RPMI8226 (cell line): ENCODE measurements at regions not wholly inside any gene's neighbourhood (a gene's known extent, or its start where the extent isn't known, plus 50 kb on each side); places are given as distances from the start of the nearest gene placed in this dataset.

Experiments
- DNase-seq: peaks from one replicate; pipeline ENCODE4 v3.0.0-alpha.2; 2015

DNA sequence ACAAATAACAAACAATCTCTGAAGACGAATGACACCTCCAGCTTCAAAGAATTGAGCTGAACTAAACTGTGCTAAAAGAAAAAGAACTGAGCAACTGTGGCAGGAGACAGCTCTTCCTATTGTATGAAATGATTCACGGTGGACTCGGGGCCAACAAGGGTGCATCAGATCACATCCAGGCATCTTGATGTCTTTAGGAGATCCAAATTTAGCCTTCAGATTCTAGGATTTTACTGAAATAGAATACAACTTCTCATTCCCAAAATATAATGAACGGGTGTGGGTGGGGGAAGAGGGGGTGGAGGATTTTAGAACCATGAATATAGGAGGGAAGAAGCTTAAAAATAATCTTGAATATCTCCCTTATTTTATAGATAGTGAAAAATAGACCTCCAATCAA, 631.8 kb downstream of the ELAVL2 start:
- DNase-seq = no peak

GRCh38 chr9:23215688-23216087, 610.4 kb downstream of the ELAVL2 start:
- no peak for DNase-seq

- no peak for DNase-seq
These were observed 606.6 kb downstream of the ELAVL2 start for GRCh38 chr9:23219471-23219870.

DNA sequence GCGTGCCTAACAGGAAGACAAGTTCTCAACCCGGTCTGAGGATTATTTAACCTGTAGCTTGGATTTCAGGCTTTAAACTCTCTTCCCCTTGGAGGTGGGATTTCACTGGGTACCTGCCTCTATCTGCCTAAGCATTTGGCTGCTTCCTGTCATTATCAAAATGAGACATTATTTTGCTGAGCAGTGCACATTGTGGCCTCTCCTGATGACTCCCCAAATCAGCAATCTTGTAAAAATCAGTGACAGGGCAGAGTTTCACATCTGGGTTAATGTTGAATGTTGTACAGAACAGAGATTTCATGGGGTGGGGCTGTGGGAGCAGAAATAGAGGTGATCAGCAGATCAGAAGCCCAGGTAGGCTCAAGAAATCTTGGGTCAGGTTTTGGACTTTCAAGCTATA, 605.9 kb downstream of the ELAVL2 start:
- peak; percentile 54 for DNase-seq

DNA sequence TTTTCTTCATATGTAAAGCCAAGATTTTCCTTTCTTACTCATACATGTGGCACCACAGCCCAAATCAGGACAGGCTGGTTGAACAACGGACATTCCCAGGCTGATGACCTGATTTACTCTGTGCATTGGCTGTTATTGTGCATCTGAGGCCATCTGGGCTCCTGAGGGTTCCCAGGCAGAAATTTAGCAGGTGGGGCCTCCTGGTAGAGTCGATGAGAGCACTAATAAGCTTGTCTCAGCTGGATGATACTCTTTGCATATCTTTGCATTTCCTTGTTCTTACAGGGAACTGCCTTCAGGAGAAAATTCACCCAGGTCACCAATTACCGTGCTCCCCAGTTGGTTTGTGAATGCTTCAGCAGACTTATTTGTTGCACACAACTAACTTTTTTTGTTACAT, 605.1 kb downstream of the ELAVL2 start:
- peak; percentile 18 for DNase-seq

GRCh38 chr9:23229890-23230317, 596.1 kb downstream of the ELAVL2 start:
- no peak for DNase-seq

DNA sequence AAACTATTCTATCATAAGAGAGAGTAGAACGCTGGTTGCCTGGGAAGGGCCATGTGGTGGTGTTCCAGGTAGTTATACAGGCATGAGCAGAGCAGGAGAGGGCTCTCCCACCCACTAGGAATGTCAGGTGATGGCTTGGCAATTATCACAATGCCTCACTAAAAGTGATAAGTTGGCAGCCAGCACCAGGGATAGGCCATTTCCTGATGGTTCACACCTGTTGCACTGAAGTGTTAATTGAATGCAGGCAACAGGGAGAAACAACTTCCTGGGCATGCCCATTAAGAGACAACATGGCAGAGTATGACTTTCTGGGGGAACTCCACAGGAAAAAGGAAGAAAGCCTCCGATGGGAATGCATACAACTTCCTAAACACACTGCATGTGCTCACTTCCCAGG, 593.2 kb downstream of the ELAVL2 start:
- DNase-seq = no peak

DNA sequence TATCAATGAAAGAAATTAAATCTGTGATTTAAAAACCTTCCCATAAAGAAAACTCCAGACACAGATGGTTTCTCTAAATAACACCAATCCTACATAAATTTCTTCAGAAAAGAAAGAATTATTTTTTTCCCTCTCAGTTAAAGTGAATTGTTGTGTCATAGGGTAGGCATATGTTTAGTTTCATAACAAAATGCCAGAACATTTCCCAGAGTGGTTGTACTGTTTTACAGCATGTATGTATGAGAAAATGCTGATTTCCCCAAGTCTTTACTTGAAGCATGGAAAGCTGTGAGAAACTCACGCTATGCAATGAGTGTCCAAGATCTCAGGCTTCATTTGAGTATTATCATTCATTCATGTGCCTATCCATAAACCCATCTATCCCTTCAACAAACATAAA, 582.5 kb downstream of the ELAVL2 start:
- no peak for DNase-seq

DNA sequence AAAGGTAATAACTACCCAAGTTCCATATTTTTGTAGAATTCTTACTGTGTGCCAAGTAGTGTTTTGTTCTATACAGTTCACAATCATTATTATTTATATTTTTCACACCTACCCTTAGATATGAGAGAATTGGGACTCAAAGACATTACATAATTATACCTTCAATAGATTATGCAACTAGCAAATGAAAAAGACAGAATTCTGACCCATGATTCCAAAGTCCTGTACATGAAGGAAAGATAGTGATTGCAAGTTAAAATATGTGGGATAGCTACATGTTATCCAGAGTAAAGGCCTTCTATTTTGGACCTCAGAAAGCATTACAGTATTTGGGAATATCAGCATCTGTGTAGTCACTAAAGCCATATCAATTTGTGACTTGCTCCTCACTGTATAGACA, 581.0 kb downstream of the ELAVL2 start:
- DNase-seq = no peak

- DNase-seq = no peak
These were observed 571.4 kb downstream of the ELAVL2 start for GRCh38 chr9:23254404-23255184.

DNA sequence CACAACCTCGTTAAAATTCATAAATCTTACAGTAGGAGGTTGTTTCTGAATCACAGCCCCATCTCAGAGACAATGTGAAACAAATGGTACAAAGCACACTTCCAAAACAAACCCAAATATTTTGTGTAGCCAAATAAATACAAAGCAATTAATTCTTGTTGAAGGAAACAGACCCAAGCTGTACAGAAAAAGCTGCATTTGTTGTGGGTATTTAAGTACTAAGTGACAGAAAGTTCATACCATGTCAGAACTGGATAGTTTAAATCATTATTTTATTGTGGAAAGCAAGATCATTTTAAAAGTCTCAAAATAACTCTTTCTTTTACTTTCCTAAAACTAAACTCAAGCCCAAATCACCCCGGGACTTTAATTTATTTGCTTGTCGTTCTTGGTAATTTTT, 570.7 kb downstream of the ELAVL2 start:
- DNase-seq = no peak

DNA sequence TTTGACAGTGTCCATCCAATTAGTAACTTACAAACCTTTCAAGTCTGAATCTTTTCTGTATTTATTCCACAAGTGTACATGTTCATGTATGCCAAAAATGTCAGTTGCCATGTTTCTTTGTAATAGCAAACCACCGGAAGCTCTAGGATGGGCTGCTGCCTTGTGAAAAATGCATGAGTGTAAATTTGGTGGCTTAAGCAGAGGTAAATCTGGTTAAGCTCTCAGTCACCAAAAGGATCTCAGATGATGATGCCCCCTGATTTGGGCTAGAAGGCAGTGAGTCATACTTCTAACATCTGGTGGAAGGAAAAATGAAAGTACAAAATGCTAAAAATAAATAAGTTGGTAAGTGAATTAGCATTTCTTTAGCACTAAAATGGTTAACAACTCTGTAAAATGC, 567.5 kb downstream of the ELAVL2 start:
- DNase-seq = peak; percentile 20

GRCh38 chr9:23278561-23278960, 547.5 kb downstream of the ELAVL2 start:
- DNase-seq = no peak

DNA sequence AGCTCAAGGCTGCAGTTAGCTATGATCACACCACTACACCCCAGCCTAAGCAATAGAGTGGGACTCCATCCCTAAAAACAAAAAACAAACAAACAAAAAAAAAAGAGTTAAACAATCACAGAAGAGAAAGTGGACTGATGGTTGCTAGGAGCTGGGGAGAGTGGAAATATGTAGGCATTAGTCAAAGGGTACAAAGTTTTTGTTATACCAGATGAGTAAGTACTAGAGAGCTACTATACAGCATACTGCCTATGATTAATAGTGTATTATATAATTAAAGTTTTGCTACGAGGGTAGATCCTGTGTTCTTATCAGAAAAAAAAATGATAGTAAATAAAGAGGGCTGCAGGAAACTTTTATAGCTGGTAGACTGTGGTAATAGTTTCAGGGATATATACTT, 538.6 kb downstream of the ELAVL2 start:
- DNase-seq = no peak

- no peak for DNase-seq
These were observed 537.5 kb downstream of the ELAVL2 start for GRCh38 chr9:23288545-23288944.

DNA sequence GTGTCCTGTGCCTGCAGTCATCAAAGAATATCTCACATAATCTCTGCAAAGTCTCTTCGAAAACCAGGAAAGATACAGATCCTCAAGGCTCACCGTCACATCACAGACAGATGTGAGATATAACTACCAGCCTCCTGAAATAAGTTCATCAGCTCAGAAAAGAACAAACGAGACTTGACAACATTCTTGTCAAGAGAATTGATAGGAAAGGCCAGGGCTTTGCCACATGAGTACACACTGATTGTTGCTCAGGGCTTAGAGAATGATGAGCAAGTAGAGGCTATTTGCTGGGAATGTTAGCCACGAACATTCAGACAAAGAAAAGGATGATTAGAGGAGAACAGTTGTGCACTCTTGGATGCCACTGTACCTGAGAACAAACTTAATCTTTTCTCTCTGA, 535.1 kb downstream of the ELAVL2 start:
- DNase-seq = no peak

GRCh38 chr9:23302281-23302680, 523.8 kb downstream of the ELAVL2 start:
- no peak for DNase-seq

DNA sequence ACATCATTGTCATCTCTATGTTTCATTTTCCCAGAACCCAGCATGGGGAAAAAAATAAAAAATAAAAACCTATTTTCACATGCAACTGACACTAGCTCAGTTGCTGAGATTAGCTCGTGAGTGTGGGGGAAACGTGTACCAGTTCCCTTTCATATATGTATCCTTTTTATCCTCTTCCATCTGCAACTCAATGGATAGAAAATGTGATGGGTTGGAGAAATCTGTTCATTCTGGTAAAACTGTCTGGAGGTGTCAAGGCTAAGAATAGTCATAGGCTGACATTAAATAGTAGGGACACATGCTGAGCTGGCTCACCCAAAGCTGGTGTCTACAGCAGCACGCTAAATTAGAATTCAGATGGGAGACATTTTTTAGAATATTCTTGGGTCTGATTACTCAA, 519.3 kb downstream of the ELAVL2 start:
- no peak for DNase-seq

DNA sequence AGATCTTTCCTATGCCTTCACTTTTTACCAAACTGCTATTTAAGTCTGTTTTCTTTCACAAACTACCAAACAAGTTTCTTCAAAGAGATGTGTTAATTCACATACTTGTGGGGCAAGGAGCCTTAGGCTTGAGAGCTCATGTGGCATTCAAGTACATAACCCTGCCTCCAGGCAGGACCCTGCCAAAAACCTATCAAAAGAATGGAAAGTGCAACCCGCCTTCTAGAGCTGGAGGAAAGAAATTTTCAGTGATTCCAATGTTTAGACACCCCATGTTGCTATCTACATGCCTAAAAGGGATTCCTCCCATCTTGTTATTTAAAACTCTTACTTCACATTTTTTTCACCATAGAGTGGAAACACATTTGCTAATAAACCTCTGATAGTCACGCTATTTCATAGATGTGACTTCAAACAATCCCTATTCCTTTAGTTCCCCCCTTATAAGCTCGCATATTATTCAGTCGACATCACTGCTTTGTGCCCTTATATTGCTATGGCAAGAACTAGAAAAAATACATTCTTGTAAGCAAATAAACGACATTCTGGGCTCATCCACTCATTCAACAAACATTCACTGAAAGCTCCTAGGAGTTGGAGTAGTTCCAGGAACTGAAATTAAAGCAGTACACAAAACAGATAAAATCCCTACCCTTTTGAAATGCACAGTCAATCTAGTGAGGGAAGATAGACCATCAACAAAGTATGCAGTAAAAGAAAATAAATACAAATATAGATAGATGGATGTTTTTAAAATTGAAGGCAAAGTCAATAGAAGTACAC, 518.1 kb downstream of the ELAVL2 start:
- DNase-seq = no peak

GRCh38 chr9:23309800-23310199, 516.2 kb downstream of the ELAVL2 start:
- DNase-seq = no peak

- DNase-seq = no peak
These were observed 511.8 kb downstream of the ELAVL2 start for GRCh38 chr9:23314247-23314646.

DNA sequence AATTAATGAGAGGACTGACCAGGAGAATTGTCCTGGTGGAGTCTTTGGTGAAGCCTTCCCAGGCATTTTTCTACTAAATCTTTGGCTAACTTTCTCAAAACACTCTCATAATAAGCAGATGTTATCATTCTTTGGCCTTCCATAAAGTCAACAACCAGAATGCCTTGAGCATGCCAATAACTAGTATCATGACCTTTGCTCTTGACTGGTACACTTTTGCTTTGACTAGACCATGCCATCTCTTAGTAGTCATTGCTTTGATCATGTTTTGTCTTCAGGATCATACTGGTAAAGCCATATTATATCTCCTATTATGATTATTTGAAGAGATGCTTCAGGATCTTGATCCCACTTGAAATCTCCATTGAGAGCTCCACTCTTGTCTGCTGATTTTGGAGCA, 506.9 kb downstream of the ELAVL2 start:
- no peak for DNase-seq

DNA sequence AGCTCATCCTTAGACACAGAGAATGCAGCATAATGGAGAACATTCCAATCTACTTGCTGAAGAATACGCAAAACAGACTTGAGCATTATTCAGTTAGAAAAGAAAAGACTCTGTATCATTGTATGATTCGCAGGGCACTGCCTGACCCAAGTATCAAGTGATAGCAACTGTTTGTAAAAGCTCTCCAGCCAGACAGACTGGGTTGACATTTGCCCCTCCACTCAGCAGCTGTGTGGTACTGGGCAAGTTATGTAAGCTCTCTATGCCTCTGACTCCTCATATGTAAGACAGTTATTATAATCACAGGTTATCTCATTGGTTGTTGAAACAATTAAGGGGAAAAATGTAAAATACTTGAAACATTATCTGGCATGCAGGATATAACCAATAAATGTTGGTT, 505.0 kb downstream of the ELAVL2 start:
- no peak for DNase-seq

GRCh38 chr9:23322392-23322791, 503.6 kb downstream of the ELAVL2 start:
- DNase-seq = peak; percentile 11

- no peak for DNase-seq
These were observed 501.5 kb downstream of the ELAVL2 start for GRCh38 chr9:23324511-23324910.
